NCI-H748 treated with DMSO at 0.1 percent for 48 hours (cell line): ENCODE measurements at regions not wholly inside any gene's neighbourhood (a gene's known extent, or its start where the extent isn't known, plus 50 kb on each side); places are given as distances from the start of the nearest gene placed in this dataset.

Experiments used
- DNase-seq: peaks from one replicate; lab custom pipeline; 2025; lab: John Stamatoyannopoulos, UW

DNA sequence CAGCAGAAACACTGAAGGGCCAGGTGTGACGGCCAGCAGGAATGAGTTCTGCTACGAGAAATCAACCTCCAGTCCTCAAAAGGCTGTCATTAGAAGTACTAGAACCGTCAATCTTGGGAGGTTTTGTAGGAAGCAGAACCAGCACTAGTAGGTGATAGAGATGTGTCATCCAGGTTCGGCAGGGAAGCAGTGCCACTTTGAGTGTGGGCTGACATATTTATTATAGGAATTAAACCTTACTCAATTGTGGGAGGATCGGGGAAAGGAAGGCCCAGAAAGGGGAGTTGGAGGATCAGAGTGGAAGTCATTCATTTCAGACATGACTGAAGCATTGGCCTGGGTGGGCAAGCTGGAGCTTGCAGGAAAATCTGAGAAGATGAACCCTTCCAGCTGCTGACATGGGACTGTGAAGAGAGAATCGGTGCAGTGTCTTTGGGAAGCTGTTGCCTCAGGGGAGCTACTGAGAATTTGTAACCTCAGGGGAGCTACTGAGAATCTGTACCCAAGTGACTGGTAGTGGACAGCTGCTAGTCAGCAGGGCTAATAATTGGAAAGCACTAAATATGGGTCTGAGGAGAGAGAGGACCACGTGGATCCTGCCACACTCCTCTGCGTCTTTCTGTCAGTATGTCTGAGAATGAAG, 177.4 kb downstream of the SPRY1 start:
- no peak for DNase-seq

GRCh38 chr4:123575291-123575690, 178.7 kb downstream of the SPRY1 start:
- no peak for DNase-seq

- DNase-seq: no peak
Measured at GRCh38 chr4:123577225-123577906, 180.8 kb downstream of the SPRY1 start.

GRCh38 chr4:123578276-123579029, 181.9 kb downstream of the SPRY1 start:
- DNase-seq: no peak

DNA sequence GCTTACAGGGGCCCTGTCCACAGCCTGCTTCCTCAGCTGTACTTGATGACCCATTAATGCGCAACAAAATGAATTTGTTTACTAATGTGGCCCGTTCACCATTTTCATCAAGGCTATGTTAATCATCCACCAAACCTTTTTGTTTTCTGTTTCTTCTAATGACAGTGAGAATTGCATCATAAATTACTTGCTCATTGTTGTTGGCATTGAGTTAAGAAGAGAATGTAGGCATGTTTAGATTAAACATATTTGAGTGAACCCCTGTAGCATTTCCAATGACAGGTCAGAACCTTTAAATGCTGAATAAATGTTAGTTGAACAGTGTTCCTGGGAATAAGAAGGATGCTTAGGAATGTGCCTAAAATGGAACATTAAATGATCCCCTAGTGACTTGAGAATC, 183.4 kb downstream of the SPRY1 start:
- DNase-seq: no peak

DNA sequence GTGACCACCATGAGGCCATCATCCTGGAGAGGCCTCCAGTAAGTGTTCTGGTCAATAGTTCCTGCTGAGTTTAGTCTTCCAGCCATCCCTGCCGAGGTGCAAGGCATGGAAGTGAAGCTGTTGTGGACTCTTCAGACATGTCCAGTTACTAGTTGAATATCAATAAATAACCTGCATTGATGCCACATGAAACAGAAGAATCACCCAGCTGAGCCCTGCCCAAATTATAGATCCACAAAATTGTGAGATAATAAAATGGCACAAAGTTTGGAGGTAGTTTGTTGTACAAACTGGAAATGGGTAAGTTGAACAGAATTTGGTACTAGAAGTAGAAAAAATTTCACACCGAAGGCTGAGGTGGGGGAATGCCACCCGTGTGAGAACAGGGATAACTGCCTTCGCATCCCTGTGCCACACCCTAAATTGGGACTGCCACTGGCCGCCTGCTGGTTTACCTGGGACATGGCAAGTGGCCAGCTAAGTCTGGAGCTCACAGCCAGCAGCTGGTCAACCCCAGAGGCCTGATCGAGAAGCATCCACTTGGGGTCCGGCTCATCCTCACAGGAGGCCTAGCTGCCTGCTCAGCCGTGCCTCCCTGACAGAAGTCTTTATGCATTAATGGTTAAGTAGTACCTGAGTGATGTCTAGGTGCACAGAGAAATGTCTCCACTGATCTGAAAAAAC, 184.5 kb downstream of the SPRY1 start:
- no peak for DNase-seq

DNA sequence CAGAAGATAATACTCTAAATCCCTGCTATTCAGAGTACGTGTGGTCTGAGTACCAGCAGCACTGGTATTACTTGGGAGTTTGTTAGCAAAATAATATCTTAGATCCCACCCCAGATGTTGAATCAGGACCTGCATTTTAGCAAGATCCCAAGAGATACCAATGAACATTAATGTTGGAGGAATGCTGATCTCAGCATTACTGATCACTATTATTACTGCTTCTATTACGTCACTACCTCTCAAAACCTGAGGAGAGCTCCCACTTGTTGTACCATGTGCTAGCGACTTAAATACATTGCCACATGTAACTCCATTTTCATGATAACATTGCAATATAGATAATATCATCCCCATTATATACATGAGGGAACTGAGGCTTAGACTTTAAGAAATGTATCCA, 185.2 kb downstream of the SPRY1 start:
- DNase-seq: no peak

DNA sequence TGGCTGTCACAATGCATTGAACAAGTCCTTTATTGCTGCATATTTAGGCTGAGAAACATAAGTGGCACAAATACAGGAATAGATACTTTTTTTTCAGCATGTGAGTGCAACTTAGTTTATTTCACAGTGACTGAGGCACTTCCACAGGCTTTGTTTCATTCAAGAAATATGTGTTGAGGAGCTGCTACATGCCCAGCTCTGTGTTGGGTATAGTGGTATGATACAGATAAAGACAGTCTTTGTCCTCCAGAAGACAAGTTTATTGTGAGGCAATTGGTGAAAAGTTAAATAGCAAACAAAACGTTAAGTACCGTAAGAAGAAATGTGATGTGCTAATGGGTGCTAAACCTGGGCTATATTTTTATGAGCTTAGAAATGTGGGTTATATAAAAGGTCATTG, 186.4 kb downstream of the SPRY1 start:
- DNase-seq: no peak

DNA sequence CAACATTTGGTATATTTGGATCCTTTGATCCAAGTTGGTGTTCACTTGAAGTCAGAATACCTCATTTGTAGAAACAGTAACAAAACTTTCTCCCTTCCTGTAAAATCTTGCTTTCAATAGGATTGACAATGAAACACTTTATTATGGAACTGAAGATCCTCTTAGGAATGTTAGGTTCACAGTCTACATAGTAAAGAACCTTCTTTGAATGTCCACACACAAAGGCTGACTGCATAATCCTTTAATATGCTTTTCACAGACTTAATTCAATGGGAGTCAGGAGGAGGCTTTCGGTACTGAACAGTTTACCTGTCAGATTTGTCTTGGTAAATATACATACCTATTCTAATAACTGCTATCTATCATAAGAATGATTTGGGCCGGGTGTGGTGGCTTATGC, 188.5 kb downstream of the SPRY1 start:
- DNase-seq: no peak

DNA sequence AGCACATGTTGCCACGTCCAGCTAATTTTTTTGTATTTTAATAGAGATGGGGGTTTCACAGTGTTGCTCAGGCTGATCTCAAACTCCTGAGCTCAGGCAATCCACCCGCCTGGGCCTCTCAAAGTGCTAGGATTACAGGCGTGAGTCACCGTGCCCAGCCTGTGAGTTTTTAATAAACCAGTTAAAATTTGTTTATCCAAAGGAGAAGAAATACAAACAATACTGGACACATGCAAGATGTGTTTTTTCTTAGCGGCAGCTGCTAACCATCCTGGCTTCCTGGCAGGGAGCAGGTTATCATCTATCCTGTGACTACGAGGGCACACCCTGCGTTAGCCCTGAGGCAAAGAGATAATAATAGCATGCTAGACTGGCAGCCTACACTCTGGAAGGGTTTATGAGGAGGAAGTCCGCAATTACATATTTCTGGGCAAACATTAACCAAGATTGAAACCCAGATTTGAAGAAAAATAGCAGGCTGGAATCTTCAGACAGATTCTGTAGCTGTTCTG, 191.4 kb downstream of the SPRY1 start:
- peak; percentile 73 for DNase-seq

- peak; percentile 40 for DNase-seq
Measured at GRCh38 chr4:123588631-123589241, 192.1 kb downstream of the SPRY1 start.

- DNase-seq: no peak
Measured at GRCh38 chr4:123589301-123589700, 192.7 kb downstream of the SPRY1 start.

DNA sequence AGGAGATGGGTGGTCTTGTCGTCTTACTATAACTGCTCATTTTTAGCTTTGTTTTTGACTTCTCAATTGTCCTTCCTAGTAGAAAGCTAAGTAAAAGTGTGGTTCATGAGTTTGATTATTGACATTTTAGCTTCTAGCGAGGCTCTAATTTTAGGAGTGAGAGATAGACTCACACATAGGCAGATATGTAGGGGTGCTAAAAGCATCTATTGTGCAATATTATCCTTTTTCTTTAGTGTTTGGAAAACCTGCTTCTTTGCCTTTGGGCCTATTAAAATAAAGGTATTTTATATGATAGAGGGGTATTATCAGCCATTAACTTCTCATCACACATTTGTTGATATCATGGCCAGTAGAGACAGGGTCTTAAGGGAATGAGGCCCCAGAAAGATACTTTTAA, 195.3 kb downstream of the SPRY1 start:
- DNase-seq: no peak

DNA sequence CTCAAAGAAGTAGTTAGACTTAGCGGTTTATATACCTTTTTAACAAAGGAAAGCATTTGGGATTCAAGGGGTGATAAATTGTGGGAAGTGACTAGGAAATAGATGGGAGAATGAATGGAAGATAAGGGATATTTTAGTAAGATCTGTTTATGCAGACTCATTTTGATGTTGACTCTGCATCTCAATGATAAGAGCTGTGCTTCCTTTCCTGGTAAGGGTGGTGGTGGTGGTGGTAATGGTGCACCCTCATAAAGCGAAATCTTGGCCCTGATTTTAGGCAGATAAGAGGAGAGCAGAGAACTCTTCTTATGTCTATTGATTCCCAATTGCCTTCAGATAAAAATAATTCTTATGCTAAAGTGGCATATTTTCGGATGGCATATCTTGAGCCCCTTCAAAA, 197.1 kb downstream of the SPRY1 start:
- DNase-seq: no peak

DNA sequence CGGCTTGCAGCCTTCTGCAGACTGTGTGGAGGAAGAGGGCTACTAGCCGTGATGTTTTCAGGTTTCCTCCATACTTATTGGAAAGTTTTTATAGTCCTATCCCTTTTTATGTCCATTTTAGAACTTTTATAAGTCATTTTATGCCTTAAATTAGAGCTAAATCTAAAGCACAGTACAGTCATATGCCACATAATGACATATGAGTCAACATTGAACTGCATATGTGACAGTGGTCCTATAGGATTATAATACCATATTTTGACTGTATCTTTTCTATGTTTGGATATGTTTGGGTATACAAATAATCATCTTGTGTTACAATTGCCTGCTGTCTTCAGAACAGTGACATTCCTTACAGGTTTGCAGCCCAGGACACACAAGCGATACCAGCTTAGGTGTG, 200.2 kb downstream of the SPRY1 start:
- DNase-seq: no peak

GRCh38 chr4:123597586-123597985, 201.0 kb downstream of the SPRY1 start:
- DNase-seq: no peak

DNA sequence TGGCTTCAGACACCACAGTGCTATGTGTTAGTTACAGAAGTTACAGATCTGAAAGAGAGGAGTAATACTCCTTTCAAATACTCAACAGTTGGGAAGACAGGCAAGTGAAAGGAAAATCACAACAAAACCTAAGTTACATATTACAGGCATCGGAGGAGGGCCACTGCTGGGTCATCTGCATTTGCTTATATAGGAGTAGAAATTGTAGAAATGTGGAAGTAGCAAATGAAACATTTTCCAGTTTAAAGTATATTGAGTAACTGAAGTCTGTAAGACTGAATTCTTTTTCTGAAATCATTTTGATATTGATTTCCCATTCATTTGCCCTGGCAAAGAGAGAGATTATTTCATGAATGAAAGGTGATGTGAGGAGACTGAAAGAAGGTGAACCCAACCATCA, 201.7 kb downstream of the SPRY1 start:
- no peak for DNase-seq

GRCh38 chr4:123599061-123599919, 202.7 kb downstream of the SPRY1 start:
- DNase-seq: no peak

DNA sequence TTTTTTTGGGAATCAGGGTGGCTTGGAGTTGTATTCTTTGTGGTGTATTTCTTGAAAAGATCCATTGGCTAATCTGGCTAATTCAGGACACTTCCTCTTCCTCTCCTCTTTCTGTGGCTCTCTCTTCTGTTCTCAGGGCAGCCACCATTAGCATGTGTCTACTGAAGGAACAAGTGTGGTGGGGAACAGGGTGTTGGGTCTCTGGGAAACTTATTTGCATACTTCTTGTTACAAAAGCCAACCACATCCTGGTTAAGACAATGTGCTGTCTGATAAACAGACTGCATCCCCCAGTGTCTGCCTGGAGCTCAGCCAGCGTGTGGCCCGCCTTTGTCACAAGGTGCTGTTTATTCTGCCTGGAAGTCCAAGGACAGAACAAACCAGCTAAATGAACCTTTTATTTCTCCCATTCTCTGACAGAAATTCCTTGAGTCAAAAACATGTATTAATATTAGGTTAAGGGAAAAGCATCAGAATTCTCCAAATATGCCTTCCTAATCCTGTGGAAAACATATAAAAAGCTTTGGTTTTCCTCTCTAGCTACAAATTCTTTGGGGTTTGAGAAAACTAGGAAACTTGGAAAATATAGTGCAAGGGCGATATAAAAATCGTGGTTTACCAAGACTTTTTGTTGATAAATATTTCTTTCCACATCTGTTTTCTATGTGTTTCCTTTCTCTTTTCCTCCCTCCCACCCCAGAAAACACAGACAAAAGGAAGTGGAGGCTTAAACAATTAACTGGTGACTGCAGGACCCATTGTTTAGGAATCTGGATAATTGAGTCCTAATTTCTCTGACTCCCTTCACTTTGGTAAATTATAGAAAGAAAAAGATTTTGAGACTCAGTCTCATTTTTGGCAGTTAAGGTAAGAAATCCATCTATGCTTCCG, 203.6 kb downstream of the SPRY1 start:
- DNase-seq: peak; percentile 17
